HG03159 (cell line): ENCODE measurements at regions not wholly inside any gene's neighbourhood (a gene's known extent, or its start where the extent isn't known, plus 50 kb on each side); places are given as distances from the start of the nearest gene placed in this dataset.

Experiments used
- ATAC-seq: cut with Tn5 transposase; IDR thresholded peaks from one replicate; pipeline ENCODE4 v1.9.1; 2021; ENCODE audit warnings: mild to moderate bottlenecking, moderate library complexity; ENCODE audit not compliant: unreplicated experiment

DNA sequence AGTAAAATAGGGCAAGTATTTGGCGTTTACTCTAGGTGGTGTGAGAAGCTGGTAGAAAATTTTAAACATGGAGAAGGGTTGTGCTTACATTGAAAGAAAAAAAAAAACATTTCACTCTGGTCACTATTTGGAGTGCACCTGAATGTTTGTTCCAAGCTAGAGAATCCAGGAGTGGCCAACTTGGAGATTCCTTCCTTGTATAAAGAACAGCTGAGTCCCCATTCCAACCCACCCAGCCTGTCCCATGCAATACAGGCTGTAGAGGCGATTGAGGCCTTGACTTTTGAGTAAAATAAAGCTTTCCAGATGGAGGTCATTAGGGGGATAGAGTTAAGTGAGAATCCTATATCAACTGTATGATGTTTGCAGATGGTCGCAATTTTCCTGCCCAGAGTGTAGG, 203.8 kb upstream of the SYT4 start:
- ATAC-seq = no peak

DNA sequence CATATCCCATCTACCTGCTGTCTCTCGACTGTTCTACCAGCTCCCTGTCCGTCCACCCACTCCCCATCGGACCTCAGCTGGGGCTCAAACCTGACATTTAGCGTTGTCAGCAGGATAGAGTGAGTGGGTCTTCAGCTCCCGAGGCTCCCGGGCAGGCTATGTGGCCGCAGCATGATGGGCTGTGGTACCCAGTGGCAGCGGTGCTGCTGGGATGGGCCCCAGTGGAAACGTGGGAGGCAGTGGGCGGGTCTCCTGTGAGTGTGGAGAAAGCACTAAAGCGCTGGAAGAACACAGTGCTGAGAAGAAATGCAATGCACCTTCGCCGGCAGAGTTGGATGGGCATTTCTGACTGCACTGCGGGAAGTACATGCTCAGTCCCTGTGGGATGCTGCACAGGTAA, 204.8 kb upstream of the SYT4 start:
- no peak for ATAC-seq

DNA sequence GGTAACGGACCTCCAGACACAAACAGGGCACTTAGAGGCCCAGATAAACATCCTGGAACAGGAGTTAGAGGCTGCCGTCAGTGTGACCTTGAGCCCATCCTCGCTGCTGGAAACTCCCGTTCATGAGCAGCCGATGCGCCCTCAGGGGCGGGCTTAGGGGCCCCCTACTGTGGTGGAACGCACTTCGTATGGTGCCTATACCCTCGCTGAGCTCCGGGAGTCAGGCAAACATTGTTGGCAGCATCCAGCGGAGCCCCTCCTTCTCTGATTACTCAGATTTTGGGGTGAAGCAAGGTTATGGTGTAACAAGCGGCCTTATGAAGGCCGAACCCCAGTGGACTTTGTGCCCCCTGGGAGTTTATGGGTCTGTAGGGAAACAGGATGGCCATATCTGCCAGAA, 205.3 kb upstream of the SYT4 start:
- ATAC-seq = no peak

DNA sequence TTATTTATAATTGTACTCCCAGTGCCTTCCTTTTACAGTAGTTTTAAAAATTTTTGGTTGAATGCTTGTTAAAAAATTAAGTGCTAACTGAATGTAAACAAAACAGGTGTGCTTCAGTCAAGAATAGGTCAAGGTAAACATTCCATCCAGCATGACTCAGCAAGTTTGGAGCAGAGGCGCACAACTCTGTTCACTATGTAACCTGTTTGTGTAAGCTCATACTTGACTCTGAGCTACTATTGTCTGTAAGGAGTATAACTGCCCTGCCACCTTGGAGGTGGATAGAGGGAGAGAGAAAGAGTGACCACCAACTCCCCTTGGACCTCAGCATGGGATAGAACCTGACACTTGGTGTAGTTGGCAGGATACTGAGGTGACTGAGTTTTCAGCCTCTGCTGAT, 207.4 kb upstream of the SYT4 start:
- no peak for ATAC-seq

DNA sequence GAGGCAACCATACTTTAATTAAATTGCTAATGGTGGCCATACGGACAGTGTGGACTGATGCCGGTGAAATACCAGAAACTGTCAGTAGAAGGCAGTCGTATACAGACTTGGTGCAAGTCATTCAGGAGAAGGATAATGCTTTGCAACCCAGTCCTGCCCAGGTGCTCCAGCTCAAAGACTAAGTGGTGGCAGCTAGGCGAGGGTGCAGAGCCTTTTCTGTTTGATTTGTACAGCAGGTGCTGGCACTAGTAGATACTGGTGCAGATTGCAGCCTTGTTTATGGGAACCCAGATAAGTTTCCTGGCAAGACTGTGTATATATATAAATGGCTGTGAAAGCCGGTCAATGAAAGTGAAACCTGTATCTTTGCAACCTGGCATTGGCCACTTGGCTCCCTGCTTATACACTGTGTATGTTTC, 208.3 kb upstream of the SYT4 start:
- no peak for ATAC-seq

DNA sequence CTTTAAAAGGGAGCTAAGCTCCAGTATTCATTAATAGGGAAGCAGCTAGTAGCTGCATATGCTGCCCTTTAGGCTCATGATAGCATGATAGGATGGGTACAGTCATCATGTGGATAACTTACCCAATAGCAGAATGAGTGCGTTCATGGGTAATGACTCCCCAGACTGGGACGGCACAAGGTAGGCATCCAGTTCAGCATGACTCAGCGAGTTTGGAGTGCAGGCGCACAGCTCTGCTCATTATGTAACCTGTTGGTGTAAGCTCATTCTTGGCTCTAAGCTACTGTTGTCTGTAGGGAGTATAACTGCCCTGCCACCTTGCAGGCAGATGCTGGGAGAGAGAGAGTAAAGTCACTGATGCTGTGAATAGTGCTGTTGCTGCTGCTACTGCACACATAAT, 209.2 kb upstream of the SYT4 start:
- ATAC-seq = no peak

DNA sequence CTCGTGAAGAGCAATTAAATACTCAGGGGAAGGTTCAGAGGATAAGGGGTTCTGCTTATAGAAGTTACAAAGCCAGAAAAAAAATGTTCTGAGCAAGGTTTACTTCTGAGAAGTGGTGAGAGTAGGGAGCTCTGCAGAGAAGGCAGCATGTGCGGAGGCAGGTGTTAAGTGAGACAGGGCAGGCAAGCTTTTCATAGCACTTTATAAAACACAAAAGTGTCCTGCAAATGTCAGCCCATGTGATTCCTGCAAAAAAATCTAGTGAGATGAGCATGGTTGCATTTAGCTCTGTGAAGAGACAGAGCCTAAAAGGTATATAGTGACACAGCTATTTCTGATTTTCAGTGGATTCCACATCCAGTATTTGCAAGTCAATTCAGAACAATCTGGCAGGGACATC, 223.8 kb upstream of the SYT4 start:
- ATAC-seq = no peak

DNA sequence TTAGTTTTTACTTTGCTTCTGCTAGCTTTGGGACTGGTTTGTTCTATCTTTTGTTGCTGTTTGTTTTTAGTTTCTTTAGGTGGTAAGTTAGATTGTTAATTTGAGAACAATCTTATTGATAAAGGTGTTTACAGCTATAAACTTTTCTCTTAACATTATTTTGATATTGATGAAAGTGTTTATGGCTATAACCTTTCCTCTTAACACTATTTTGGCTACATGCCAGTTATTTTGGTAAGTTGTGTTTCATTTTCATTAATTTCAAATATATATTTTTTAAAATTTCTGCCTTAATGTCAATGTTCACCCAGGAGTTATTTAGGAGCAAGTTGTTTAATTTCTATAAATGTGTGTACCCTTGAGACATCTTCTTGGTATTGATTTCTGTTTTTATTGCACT, 229.6 kb upstream of the SYT4 start:
- no peak for ATAC-seq

DNA sequence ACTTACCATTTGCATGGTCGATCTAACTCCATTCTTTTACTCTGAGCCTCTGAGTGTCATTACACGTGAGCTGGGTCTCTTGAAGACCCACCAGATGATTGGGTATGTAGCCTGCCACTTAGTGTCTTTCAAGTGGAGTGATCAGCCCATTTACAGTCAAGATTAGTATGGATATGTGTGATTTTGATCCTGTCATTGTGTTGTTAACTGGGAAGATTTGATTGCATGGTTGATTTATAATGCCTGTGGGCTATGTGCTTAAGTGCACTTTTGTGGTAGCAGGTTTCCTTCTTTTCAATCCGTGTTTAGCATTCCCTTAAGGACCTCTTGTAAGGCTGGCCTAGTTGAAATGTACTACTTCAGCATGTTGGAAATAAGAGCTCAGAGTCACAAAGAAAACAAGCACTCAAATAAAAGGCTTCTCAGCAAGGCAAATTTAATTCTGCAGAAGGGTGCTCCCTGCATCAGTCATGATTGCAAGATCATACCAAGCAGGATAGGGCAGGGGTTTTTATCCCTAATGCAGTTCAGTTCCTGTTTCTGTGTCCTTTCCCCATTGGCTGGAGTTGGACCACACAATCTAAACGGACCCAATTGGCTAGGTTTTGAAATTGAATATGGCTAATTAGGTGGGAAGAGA, 230.7 kb upstream of the SYT4 start:
- ATAC-seq = no peak

DNA sequence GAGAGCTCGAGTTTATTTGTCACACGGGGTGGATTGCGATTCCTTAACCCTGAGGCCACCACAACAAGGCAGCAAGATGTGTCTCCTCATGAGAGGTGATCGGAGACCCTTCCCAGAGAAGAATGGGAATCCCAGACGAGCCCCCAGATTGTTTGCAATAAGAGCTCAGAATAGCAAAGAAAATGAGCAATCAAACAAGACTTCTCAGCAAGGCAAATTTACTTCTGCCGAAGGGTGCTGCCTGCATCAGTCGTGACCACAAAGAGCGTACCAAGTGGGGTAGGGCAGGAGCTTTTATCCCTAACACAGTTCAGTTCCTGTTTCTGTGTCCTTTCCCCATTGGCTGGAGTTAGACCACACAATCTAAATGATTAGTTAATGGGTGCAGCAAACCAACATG, 237.5 kb upstream of the SYT4 start:
- ATAC-seq = no peak

DNA sequence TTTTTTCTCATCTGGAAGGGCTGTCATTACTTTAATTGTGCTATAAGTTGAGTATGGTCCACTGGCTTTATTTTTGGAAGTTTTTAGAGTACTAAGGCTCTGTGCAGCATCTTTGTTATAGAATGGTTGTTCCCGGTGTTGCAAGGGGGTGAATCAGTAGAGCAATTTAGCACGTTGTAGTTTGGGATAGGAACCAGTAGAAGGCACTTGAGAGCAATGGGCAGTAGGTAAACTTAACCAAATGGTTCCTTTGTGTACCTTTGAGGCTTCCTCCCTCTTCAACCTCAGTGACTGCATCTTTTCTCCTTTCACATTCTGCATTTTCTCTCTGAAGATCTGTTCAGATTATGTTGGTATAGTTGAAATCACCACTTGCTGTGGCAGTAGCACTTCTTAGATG, 238.2 kb upstream of the SYT4 start:
- ATAC-seq = no peak

DNA sequence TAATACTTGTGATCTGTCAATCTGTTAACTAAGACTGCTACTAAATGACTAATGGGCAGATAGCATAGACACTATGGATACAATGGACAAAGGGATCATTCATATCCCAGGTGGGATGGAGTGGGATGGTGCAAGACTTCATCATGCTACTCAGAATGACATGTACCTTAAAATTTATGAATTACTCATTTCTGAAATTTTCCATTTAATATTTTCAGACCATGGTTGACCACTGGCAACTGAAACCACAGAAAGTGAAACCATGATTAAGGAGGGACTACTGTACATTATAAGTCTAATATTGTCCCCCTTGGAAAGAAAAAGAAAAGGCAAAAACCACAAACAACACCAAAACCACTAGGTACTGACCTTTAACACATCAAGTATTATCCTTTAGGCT, 247.0 kb upstream of the SYT4 start:
- no peak for ATAC-seq

DNA sequence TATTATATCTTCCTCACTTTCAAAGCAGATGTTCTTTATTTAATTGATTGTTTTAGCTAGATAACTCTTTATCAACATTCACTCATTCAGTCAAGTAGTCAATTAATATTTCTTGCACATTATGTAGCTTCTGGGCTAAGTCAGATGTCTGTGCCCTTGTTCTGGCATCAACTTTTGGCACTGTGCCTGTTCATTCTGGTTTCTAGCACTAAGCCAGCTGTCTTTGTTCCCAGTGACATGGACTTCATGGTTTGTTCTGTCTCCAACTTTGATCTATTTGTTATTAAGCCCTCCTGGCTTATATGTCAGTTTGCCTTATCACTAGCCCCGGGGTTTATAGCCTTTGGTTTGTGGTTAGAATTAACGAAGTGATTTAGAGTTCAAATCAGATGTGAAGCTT, 247.9 kb upstream of the SYT4 start:
- no peak for ATAC-seq

DNA sequence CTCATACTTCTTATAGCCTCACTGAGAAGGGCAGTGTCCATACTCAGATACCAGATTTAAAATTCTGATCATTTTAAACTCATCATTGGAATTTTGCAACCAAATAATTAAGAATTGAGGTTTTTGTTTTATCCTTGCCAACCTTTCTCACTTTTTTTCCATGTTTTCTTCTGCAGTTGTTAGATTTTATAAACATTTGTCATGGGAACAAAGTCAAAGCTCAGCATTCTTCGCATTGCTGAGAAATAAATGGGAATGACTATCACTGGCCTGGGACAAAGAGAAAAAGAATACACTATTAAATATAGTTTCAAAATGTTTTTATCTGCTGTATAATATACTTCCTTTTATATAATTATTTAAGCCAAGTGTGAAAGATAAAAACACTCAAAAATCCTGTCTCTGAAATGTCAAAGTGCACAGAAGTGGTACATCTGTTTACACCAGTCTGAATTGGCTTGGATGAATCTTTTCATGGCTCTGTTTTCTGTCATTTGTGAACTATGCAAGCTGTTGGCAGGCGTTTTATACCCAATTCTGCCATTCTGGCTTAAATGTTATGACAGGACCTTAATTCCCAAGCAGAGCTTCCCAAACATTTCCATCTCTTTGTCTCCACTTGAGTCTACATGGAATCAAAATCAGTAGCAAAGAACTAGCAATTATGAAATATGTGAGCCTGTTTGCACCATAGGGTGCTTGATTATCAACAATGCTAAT, 249.3 kb upstream of the SYT4 start:
- ATAC-seq = no peak

DNA sequence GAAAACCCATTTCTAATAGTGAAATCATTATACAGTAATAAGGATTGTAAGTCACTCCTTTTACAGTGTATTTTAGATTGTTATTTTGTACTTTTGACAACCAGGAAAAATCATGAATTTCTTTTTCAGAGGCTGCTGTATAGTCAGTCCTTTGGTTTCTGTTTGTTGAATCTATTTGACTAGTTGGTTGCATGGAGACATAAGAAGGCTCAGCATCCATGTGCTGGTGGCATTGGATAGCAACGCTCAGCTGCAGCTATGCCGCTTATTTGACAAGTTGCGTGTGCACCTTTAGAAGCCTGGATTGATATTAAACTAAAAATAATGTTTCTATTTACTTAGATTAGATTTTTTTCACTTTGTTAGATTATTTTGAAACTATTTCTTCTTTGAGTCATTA, 254.1 kb upstream of the SYT4 start:
- ATAC-seq = no peak

DNA sequence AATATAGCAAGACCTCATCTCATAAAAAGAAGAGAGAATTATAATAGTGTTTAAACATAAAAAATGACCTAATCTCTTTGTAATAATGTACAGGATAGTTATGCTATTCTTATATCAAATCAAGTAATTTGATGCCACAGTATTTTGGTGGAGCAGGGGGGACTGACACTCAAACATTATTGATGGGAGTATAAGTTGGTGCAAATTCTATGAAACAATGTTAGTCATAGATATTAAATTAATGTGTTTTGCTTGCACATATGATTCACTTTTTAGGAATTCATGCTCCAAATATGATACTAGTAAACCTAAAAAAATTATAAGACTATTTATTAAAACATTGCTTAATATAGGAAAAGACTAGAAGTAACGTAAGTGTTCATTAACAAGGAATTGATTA, 256.1 kb upstream of the SYT4 start:
- ATAC-seq = no peak

DNA sequence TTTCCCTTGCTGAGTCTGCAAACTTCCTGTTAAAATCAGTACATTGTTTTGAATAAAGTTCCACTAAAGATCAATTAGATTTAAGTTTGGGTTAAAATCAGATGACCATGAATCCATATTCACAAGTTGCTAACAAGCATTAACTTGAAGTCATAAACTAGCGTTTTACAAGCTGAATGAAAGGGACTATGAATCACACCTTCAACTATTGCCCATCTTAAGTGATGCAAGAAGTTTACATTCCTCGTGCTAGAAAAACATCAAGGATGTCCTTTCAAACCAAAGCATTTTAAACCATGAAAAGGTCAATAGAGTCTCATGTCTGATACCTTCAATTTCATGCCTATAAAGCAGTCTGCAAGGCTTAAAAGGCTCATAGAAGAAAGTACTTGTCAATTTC, 257.2 kb upstream of the SYT4 start:
- ATAC-seq = no peak

DNA sequence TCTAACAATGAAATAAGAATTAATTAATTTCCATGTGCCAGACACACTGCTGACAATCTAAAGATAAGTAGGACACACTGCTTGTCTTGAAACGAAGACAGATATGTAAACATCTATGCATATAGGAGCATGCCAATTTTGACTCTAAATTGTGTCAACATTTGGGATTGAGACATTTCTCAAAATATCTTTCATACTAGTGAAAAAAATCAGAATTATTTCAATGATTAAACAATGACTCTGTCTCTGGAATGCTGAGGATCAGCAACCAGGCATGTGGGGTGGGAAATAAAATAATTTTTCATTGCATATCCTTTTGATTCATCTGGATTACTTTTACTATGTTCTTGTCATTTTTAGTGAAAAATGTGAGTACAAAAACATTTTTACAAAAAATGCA, 262.6 kb upstream of the SYT4 start:
- no peak for ATAC-seq

DNA sequence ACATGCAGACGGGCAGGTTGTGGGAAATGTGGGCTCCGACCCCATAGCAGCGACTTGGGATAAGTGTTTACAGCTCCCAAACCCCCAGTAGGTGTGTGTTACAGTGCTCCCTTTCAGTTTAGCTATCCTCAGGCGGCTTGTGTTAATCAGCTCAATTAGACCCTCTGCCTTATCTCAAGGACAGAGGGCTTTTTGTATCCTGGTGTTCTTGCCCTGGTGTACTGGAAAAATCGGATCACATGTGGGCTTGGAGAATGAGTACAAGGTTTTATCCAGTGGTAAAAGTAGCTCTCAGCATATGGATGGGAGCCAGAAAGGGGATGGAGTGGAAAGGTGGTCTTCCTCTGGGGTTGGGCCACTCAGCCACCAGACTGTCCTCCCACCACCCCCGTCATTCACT, 264.7 kb upstream of the SYT4 start:
- ATAC-seq = no peak

DNA sequence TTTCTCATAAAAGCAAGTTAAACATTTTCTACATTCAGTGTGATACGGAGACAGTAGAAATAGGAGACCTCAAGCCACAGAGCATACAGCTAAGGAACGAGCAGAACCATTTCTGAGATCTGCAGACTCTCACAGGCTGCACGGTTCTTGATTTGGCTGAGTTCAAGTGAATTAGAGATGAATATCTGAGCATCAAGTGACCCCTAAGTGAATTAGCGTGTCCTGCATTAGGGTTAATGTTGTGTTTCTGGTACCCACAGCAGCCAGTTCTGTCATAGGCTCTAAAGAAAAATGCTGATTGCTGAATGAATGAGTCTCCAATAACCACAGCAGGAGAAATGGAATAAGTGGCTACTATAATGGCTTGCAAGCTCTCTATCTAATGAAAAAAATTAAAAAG, 265.9 kb upstream of the SYT4 start:
- no peak for ATAC-seq

DNA sequence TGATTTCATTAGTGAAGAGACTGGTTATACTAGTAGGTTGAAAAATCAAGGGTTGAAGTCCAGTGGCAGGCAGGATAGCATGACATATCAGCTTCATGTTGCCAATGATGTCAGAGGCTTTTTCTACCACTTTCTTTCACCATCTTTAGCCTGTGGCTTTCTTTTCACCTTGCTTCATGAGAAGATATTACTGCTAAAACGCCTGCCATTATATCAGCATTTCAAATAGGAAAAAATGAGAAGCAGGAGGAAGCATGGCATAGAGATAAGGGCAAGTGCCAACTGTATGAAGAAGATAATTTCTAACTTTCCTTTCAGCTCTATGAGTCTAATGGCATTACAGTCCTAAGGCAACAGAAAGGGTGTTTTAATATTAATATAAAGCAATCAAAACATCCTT, 270.2 kb upstream of the SYT4 start:
- ATAC-seq = no peak

DNA sequence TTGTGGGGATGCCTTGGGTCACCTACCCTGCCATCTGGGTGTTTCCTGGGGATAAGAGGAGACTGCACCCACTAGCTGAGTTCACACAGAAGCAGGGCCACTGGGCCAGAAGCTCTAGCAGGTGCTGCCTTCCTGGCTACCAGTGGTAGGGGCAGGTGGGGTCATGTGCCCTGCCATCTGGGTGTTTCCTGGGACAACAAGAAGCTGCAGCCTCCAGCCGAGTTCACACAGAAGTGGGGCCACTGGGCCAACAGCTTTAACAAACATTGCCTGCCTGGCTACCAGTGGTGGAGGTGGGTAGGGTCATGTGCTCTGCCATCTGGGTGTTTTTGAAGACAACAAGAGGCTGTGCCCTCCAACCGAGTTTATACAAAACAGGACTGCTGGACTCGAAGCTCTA, 282.2 kb upstream of the SYT4 start:
- ATAC-seq = no peak

DNA sequence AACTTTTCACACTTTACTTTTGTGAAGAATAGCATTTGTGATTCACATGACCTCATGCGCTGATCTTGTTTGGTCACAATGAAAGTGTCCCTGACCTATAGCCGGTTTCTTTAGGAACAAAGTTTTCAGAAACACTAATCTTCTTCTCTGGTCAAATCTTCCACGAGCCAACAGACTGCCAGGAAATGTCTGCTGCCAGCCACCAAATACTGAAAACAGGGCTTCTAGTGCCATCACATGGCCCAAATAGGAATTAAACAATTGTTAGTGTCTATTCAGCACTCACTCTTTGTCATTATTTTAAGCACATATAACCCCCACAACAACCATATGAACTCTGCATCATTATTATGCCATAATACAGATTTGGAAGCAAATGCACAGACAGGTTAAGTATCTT, 286.5 kb upstream of the SYT4 start:
- ATAC-seq = peak; percentile 67
